OCI-LY3 (cell line): ENCODE measurements at regions not wholly inside any gene's neighbourhood (a gene's known extent, or its start where the extent isn't known, plus 50 kb on each side); places are given as distances from the start of the nearest gene placed in this dataset.

ENCODE experiments used
- CTCF ChIP-seq: fragments of 200-600, 300-600 bp; sonication (generic); IDR thresholded peaks from 2 replicates; pipeline ENCODE4 v1.5.1; 2014; ENCODE audit warnings: antibody characterized with exemption, low read length, low read depth
- EZH2phosphoT487 ChIP-seq: fragments of 200-600 bp; shearing (Covaris generic); IDR thresholded peaks from 2 replicates; pipeline ENCODE4 v1.6.1; 2018; ENCODE audit warnings: antibody characterized with exemption, mixed run types, low read depth

DNA sequence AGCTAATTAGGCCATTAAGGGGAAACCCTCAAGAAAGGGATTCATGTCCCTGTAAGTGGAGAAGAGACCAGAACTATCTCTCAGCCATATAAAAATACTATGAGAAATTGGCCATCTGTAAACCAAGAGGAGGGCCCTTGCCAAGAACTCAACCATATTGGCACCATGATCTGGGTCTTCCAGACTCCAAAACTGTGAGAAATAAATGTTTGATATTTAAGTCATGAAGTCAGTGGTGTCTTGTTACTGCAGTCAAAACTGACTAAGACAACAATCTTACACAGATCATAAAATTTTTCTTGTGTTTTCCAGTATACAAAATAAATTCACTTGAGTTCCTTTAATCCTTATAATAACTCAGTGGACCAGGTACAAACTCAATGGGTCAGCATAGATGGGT, 589.8 kb upstream of the CDH2 start:
- no peak for TF ChIP-seq CTCF
- no peak for TF ChIP-seq EZH2phosphoT487
